HL-60 (cell line): ENCODE measurements at regions not wholly inside any gene's neighbourhood (a gene's known extent, or its start where the extent isn't known, plus 50 kb on each side); places are given as distances from the start of the nearest gene placed in this dataset.

Experiments used
- DNase-seq, 2 experiments: peaks; one replicate each; pipeline ENCODE4 v3.0.0-alpha.2; 2010 to 2020; ENCODE audit warnings: low read depth in 1 of 2, low spot score in 1 of 2
- H3K27ac ChIP-seq: fragments of 250-450 bp; sonication (Bioruptor Pico); replicated peaks from 2 replicates; pipeline ENCODE4 v1.5.1; 2020; ENCODE audit warnings: mild to moderate bottlenecking, moderate library complexity
- H3K27me3 ChIP-seq: fragments of 250-450 bp; sonication (Bioruptor Pico); 2 replicates; pipeline ENCODE4 v1.5.1; 2021; ENCODE audit warnings: mild to moderate bottlenecking, moderate library complexity; ENCODE audit not compliant: insufficient read depth, poor library complexity, severe bottlenecking
- H3K4me3 ChIP-seq: replicated peaks from 2 replicates; pipeline ENCODE4 v1.5.1; 2011; ENCODE audit warnings: mild to moderate bottlenecking, control low read depth, low read length; ENCODE audit not compliant: insufficient read depth
- GABPA ChIP-seq: IDR thresholded peaks from 2 replicates; pipeline ENCODE4 v1.6.1; 2012; ENCODE audit warnings: low read depth
- POLR2AphosphoS5 ChIP-seq: IDR thresholded peaks from 2 replicates; pipeline ENCODE4 v1.6.1; 2012; ENCODE audit warnings: low read depth
- SPI1 ChIP-seq: IDR thresholded peaks from 2 replicates; pipeline ENCODE4 v1.6.1; 2012; ENCODE audit warnings: low read depth, mild to moderate bottlenecking, borderline replicate concordance
- TF ChIP-seq, protein P1 (sequence below): IDR thresholded peaks from 2 replicates; pipeline ENCODE4 v1.6.1; 2012; ENCODE audit warnings: low read depth; ENCODE audit not compliant: insufficient replicate concordance
- TF ChIP-seq, protein P2 (sequence below): IDR thresholded peaks from one replicate; pipeline ENCODE4 v1.5.1; 2011; ENCODE audit warnings: low read length, control low read depth, inconsistent platforms; ENCODE audit not compliant: insufficient read depth

DNA sequence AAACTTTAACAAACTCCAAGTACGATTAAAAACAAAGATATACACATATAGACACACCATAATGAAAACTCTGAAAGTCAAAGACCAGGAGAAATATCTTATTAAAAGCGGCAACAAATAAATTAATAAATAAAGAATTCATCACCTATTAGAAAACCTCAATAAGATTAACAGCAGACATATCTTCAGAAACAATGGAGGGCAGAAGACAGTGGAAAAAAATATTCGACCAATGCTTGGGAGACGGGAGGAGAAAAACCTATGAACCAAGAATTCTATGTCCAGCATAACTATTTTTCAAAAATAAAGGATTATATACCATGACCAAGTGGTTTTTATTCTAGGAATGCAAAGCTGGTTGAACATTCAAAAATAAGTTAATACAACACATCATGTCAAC is 578.6 kb upstream of the CCNG1 start:
- Histone ChIP-seq H3K4me3 (no peak overlapping the region), H3K27ac (no peak overlapping the region), H3K27me3 (no peaks in the 10 kb centered on the region)
- no peak for DNase-seq
- no peak for TF ChIP-seq SPI1
- TF ChIP-seq GABPA: no peak
- TF ChIP-seq, protein P1, sequence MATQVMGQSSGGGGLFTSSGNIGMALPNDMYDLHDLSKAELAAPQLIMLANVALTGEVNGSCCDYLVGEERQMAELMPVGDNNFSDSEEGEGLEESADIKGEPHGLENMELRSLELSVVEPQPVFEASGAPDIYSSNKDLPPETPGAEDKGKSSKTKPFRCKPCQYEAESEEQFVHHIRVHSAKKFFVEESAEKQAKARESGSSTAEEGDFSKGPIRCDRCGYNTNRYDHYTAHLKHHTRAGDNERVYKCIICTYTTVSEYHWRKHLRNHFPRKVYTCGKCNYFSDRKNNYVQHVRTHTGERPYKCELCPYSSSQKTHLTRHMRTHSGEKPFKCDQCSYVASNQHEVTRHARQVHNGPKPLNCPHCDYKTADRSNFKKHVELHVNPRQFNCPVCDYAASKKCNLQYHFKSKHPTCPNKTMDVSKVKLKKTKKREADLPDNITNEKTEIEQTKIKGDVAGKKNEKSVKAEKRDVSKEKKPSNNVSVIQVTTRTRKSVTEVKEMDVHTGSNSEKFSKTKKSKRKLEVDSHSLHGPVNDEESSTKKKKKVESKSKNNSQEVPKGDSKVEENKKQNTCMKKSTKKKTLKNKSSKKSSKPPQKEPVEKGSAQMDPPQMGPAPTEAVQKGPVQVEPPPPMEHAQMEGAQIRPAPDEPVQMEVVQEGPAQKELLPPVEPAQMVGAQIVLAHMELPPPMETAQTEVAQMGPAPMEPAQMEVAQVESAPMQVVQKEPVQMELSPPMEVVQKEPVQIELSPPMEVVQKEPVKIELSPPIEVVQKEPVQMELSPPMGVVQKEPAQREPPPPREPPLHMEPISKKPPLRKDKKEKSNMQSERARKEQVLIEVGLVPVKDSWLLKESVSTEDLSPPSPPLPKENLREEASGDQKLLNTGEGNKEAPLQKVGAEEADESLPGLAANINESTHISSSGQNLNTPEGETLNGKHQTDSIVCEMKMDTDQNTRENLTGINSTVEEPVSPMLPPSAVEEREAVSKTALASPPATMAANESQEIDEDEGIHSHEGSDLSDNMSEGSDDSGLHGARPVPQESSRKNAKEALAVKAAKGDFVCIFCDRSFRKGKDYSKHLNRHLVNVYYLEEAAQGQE: no peak
- TF ChIP-seq POLR2AphosphoS5: no peak
- TF ChIP-seq, protein P2, sequence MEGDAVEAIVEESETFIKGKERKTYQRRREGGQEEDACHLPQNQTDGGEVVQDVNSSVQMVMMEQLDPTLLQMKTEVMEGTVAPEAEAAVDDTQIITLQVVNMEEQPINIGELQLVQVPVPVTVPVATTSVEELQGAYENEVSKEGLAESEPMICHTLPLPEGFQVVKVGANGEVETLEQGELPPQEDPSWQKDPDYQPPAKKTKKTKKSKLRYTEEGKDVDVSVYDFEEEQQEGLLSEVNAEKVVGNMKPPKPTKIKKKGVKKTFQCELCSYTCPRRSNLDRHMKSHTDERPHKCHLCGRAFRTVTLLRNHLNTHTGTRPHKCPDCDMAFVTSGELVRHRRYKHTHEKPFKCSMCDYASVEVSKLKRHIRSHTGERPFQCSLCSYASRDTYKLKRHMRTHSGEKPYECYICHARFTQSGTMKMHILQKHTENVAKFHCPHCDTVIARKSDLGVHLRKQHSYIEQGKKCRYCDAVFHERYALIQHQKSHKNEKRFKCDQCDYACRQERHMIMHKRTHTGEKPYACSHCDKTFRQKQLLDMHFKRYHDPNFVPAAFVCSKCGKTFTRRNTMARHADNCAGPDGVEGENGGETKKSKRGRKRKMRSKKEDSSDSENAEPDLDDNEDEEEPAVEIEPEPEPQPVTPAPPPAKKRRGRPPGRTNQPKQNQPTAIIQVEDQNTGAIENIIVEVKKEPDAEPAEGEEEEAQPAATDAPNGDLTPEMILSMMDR: no peak

DNA sequence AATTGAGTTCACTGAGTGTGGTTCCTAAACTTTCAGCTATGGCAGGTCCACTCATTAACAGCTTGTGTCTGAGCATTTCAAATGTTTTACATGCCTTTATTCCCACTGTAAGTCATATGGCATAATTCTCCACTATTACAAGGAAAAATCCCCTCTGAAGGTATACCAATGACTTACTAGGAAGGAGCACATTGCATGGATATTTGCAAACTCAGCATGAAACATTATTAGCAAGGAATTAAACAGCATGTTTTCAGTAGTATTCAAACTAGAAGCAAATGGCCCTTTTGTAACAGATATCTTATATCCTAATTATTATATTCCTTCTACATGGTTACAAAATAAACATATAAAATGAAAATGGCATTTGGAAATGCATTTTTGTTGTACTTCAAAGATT is 566.4 kb upstream of the CCNG1 start:
- no peak for TF ChIP-seq SPI1
- TF ChIP-seq GABPA: no peak
- Histone ChIP-seq H3K4me3 (no peak overlapping the region), H3K27me3 (no peaks in the 10 kb centered on the region), H3K27ac (no peak overlapping the region)
- DNase-seq: no peak

DNA sequence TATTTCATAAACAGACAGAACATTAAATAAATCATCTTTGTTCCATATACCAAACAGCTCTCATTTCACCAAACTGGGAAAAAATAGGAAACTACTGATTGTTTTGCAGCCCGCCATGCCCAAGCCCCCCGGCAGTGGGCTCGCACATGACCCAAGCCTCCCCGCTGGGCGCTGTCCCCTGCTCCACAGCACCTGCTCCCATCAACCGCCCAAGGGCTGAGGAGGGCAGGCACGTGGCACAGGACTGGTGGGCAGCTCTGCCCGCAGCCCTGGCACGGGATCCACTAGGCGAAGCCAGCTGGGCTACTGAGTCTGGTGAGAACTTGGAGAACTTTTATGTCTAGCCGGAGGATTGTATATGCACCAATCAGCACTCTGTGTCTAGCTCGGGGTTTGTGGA is 554.8 kb upstream of the CCNG1 start:
- H3K27me3 ChIP-seq: no peaks in the 10 kb centered on the region
- TF ChIP-seq POLR2AphosphoS5 (no peak), GABPA (no peak), SPI1 (no peak)
- TF ChIP-seq, protein P2: no peak
- TF ChIP-seq, protein P1: no peak
- no peak overlapping the region for H3K27ac ChIP-seq
- H3K4me3 ChIP-seq: no peak overlapping the region
- no peak for DNase-seq

DNA sequence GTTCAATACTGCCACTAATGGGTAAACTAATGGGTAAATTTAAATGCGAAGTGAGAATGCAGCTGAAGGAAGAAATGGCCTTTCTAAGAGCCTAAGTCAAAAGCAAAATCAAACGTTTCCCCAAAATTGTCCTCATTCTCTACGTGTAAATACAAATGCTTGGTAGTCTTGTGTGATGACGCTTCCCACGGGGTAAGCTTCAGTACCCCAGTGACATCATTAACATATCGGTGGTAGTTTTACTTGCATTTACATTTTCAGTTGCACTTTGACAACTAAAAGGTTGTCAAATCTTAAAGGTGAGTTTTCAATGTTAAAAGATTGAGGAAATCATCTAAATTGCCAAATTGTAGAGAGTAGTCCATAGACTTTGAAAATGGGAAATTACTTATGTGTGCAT is 550.7 kb upstream of the CCNG1 start:
- no peak overlapping the region for H3K27ac ChIP-seq
- DNase-seq: no peak
- no peak overlapping the region for H3K4me3 ChIP-seq
- H3K27me3 ChIP-seq: no peaks in the 10 kb centered on the region
- TF ChIP-seq SPI1 (no peak), POLR2AphosphoS5 (no peak), GABPA (no peak)
- TF ChIP-seq, protein P2: no peak
- TF ChIP-seq, protein P1: no peak
